ENCODE measurements at regions not wholly inside any gene's neighbourhood (a gene's known extent, or its start where the extent isn't known, plus 50 kb on each side); places are given as distances from the start of the nearest gene placed in this dataset.

- no peak for TF ChIP-seq ZNF565 (CRISPR knock-in tag; conservative IDR thresholded peaks at IDR 0.05; ENCODE audit: low read depth)
- no peak for TF ChIP-seq ZFP30 (CRISPR knock-in tag; IDR thresholded peaks at IDR 0.05)
- TF ChIP-seq ARNTL (CRISPR knock-in tag; IDR thresholded peaks at IDR 0.05; ENCODE audit: borderline replicate concordance, low read depth) = no peak
- TF ChIP-seq CREB5 (CRISPR knock-in tag; IDR thresholded peaks at IDR 0.05; ENCODE audit: low read depth) = no peak
- TF ChIP-seq SNAI2 (CRISPR knock-in tag; IDR thresholded peaks at IDR 0.05) = no peak
- TF ChIP-seq ISL1 (CRISPR knock-in tag; IDR thresholded peaks at IDR 0.05) = no peak
- no peak for TF ChIP-seq ZNF8 (CRISPR knock-in tag; IDR thresholded peaks at IDR 0.05)
- TF ChIP-seq PATZ1 (CRISPR knock-in tag; IDR thresholded peaks at IDR 0.05; ENCODE audit: borderline replicate concordance) = no peak
These were observed 149.2 kb upstream of the C1orf21 start for GRCh38 chr1:184237588-184237987.

Data from SK-N-SH treated with all-trans-retinoic acid at 6 μM for 48 hours (cell line).